SK-N-SH (cell line): ENCODE measurements at regions not wholly inside any gene's neighbourhood (a gene's known extent, or its start where the extent isn't known, plus 50 kb on each side); places are given as distances from the start of the nearest gene placed in this dataset.

Experiments
- CTCF ChIA-PET: fragments of 300-600, 350-600 bp; formaldehyde crosslinking; extraction: SDS; loops from one replicate; lab custom pipeline; 2021; lab: Yijun Ruan, JAX
- POLR2A ChIA-PET: fragments of 350-600 bp; sonication (Branson Sonifier 250); formaldehyde crosslinking; extraction: SDS; loops from one replicate; lab custom pipeline; 2020; ENCODE audit warnings: antibody characterized with exemption, inconsistent platforms; lab: Yijun Ruan, JAX
- DNase-seq: peaks from one replicate; pipeline ENCODE4 v3.0.0; 2012
- H2AFZ ChIP-seq: fragments of 200-600 bp; sonication (generic); 2 replicates; pipeline ENCODE4 v1.8.1; 2016; ENCODE audit warnings: antibody characterized with exemption, mild to moderate bottlenecking, low read depth
- H3F3A ChIP-seq: fragments of 200-600 bp; sonication (generic); replicated peaks from 2 replicates; pipeline ENCODE3; 2016; ENCODE audit warnings: antibody characterized with exemption, mild to moderate bottlenecking; ENCODE audit not compliant: insufficient read depth
- H3K27ac ChIP-seq, 2 experiments: fragments of 200-500 bp in 1 of 2; fragments of 200-600 bp in 1 of 2; sonication (Bioruptor generic) in 1 of 2; sonication (generic), shearing (Covaris generic) in 1 of 2; 2 replicates each; pipeline versions ENCODE4 v1.5.1 to v1.6.1; 2014 to 2016; ENCODE audit warnings: low read depth in 2 of 2, inconsistent platforms in 1 of 2, low read length in 1 of 2, mild to moderate bottlenecking in 1 of 2, mixed read lengths in 1 of 2
- H3K27me3 ChIP-seq: fragments of 200-600 bp; sonication (generic), shearing (Covaris generic); 2 replicates; pipeline ENCODE4 v1.6.1; 2016; ENCODE audit warnings: mixed run types; ENCODE audit not compliant: insufficient read depth
- H3K36me3 ChIP-seq, 2 experiments: fragments of 200-500 bp in 1 of 2; fragments of 200-600 bp in 1 of 2; sonication (Bioruptor generic) in 1 of 2; sonication (generic) in 1 of 2; replicated peaks in 1 of 2; 2 replicates each; pipeline versions ENCODE3 to v1.5.1; 2014 to 2016; ENCODE audit warnings: low read length in 1 of 2, mild to moderate bottlenecking in 1 of 2; ENCODE audit not compliant: insufficient read depth in 2 of 2, control insufficient read depth in 1 of 2
- H3K4me1 ChIP-seq, 2 experiments: fragments of 200-500 bp in 1 of 2; fragments of 200-600 bp in 1 of 2; sonication (Bioruptor generic) in 1 of 2; sonication (generic), shearing (Covaris generic) in 1 of 2; 2 replicates each; pipeline versions ENCODE4 v1.5.1 to v1.6.1; 2014 to 2016; ENCODE audit warnings: low read depth in 1 of 2, low read length in 1 of 2, mixed run types in 1 of 2; ENCODE audit not compliant: insufficient read depth in 2 of 2, control insufficient read depth in 1 of 2
- H3K4me2 ChIP-seq: fragments of 200-600 bp; sonication (generic), shearing (Covaris generic); 2 replicates; pipeline ENCODE4 v1.6.1; 2017; ENCODE audit warnings: mixed run types
- H3K4me3 ChIP-seq, 2 experiments: fragments of 200-500 bp in 1 of 2; fragments of 200-600 bp in 1 of 2; sonication (Bioruptor generic) in 1 of 2; sonication (generic), shearing (Covaris generic) in 1 of 2; 2 replicates each; pipeline versions ENCODE4 v1.5.1 to v1.8.1; 2014 to 2016; ENCODE audit warnings: low read depth in 2 of 2, inconsistent platforms in 1 of 2, low read length in 1 of 2, mild to moderate bottlenecking in 1 of 2, mixed read lengths in 1 of 2, moderate library complexity in 1 of 2
- H3K79me2 ChIP-seq: fragments of 200-600 bp; sonication (generic); 2 replicates; pipeline ENCODE4 v1.8.1; 2017; ENCODE audit warnings: mild to moderate bottlenecking; ENCODE audit not compliant: insufficient read depth
- H3K9ac ChIP-seq: fragments of 200-600 bp; sonication (generic); 2 replicates; pipeline ENCODE4 v1.6.1; 2017; ENCODE audit warnings: mixed run types
- H3K9me2 ChIP-seq: fragments of 200-600 bp; sonication (generic); 2 replicates; pipeline ENCODE4 v1.6.1; 2017; ENCODE audit warnings: mixed run types
- H3K9me3 ChIP-seq: fragments of 200-600 bp; sonication (generic); 2 replicates; pipeline ENCODE4 v1.6.1; 2017; ENCODE audit warnings: mixed run types, mild to moderate bottlenecking, moderate library complexity
- H4K20me1 ChIP-seq: fragments of 200-600 bp; sonication (generic); 2 replicates; pipeline ENCODE4 v1.6.1; 2017; ENCODE audit warnings: mild to moderate bottlenecking, mixed run types; ENCODE audit not compliant: insufficient read depth
- EP300 ChIP-seq, 2 experiments: IDR thresholded peaks; 2 replicates each; pipeline versions ENCODE4 v1.4.0 to v1.6.1; 2012; ENCODE audit warnings: borderline replicate concordance in 1 of 2, low read depth in 1 of 2, low read length in 1 of 2
- EZH2phosphoT487 ChIP-seq: fragments of 200-600 bp; sonication (generic); IDR thresholded peaks from 2 replicates; pipeline ENCODE4 v1.6.1; 2017; ENCODE audit warnings: low read depth, mixed run types, mild to moderate bottlenecking, antibody characterized with exemption, moderate library complexity, borderline replicate concordance
- FOXJ3 ChIP-seq: sonication (generic); formaldehyde crosslinking; IDR thresholded peaks from 2 replicates; pipeline ENCODE4 v1.5.1; 2020; ENCODE audit warnings: mild to moderate bottlenecking, missing genetic modification reagents
- GABPA ChIP-seq: IDR thresholded peaks from 2 replicates; pipeline ENCODE4 v1.4.0; 2012; ENCODE audit warnings: low read depth, mild to moderate bottlenecking
- MXI1 ChIP-seq: IDR thresholded peaks from 2 replicates; pipeline ENCODE4 v1.6.1; 2012; ENCODE audit warnings: mild to moderate bottlenecking, low read depth, low read length, improper control_type of control experiment
- RAD21 ChIP-seq: IDR thresholded peaks from 2 replicates; pipeline ENCODE4 v1.6.1; 2012; ENCODE audit warnings: mild to moderate bottlenecking, low read length
- RCOR1 ChIP-seq: fragments of 150-350 bp; IDR thresholded peaks from 2 replicates; pipeline ENCODE4 v1.6.1; 2017; ENCODE audit warnings: antibody characterized with exemption, low read length
- TAF1 ChIP-seq: IDR thresholded peaks from 2 replicates; pipeline ENCODE4 v1.6.1; 2012; ENCODE audit warnings: low read depth, mild to moderate bottlenecking, low read length, moderate library complexity, borderline replicate concordance
- WGBS: methylation state at CpG from one replicate; pipeline ENCODE4 v1.1.6; 2017; ENCODE audit warnings: low lambda C conversion rate; 5-methylcytosine and 5-hydroxymethylcytosine counted together
- TF ChIP-seq, protein P1 (sequence below): IDR thresholded peaks from 2 replicates; pipeline ENCODE4; 2012
- TF ChIP-seq, protein P2 (sequence below): IDR thresholded peaks from 2 replicates; pipeline ENCODE4 v1.6.1; 2012; ENCODE audit warnings: mild to moderate bottlenecking, low read depth, low read length, moderate library complexity
- TF ChIP-seq, protein P3 (sequence below): IDR thresholded peaks from 2 replicates; pipeline ENCODE4 v1.4.0; 2012; ENCODE audit warnings: low read depth, borderline replicate concordance
- TF ChIP-seq, protein P4 (sequence below): fragments of 150-350 bp; IDR thresholded peaks from 2 replicates; pipeline ENCODE4 v1.6.1; 2017; ENCODE audit warnings: antibody characterized with exemption, low read length, low read depth, borderline replicate concordance

DNA sequence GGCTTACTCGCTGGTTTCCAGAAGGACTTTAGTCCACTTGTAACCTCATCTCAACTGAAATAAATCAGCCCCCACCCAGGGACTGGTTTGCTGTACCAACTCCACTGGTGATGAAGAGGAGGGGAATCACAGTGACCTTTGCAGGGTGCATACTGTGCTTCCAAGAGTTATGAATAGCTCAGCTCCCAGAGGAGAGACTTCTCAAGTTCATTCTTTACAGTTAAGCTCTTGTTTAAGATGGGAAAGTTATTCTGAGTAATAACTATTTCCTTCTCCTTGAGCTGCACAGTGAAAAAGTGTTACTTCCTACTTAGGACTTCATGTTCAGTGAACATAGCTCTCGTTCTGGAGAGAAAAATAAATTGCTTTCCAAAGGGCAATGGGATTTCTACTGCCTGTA, 166.5 kb upstream of the ECI2 start:
- H3K27ac ChIP-seq: no peak overlapping the region
- no peak overlapping the region for H3K9ac ChIP-seq
- no peaks in the 10 kb centered on the region for H3K4me1 ChIP-seq
- H3K27me3 ChIP-seq: no peaks in the 10 kb centered on the region; the same call in 1 of the 2 replicates
- CTCF ChIA-PET: no interaction called here
- no peaks in the 10 kb centered on the region for H3K79me2 ChIP-seq
- H3K36me3 ChIP-seq: no peaks in the 10 kb centered on the region
- H2AFZ ChIP-seq: no peak overlapping the region
- no peaks in the 10 kb centered on the region for H3F3A ChIP-seq
- no peak overlapping the region for H3K4me2 ChIP-seq
- H3K4me3 ChIP-seq: no peak overlapping the region
- no peak for DNase-seq
- TF ChIP-seq EZH2phosphoT487 (no peak), TAF1 (no peak), MXI1 (no peak), GABPA (no peak), RCOR1 (no peak), FOXJ3 (CRISPR knock-in tag) (no peak), RAD21 (no peak), EP300 (IDR thresholded peaks at IDR 0.05; ENCODE audit: borderline replicate concordance in 1 of 2, low read depth in 1 of 2, low read length in 1 of 2) (no peak)
- TF ChIP-seq, protein P1, sequence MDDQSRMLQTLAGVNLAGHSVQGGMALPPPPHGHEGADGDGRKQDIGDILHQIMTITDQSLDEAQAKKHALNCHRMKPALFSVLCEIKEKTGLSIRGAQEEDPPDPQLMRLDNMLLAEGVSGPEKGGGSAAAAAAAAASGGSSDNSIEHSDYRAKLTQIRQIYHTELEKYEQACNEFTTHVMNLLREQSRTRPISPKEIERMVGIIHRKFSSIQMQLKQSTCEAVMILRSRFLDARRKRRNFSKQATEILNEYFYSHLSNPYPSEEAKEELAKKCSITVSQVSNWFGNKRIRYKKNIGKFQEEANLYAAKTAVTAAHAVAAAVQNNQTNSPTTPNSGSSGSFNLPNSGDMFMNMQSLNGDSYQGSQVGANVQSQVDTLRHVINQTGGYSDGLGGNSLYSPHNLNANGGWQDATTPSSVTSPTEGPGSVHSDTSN: no peak
- TF ChIP-seq, protein P2, sequence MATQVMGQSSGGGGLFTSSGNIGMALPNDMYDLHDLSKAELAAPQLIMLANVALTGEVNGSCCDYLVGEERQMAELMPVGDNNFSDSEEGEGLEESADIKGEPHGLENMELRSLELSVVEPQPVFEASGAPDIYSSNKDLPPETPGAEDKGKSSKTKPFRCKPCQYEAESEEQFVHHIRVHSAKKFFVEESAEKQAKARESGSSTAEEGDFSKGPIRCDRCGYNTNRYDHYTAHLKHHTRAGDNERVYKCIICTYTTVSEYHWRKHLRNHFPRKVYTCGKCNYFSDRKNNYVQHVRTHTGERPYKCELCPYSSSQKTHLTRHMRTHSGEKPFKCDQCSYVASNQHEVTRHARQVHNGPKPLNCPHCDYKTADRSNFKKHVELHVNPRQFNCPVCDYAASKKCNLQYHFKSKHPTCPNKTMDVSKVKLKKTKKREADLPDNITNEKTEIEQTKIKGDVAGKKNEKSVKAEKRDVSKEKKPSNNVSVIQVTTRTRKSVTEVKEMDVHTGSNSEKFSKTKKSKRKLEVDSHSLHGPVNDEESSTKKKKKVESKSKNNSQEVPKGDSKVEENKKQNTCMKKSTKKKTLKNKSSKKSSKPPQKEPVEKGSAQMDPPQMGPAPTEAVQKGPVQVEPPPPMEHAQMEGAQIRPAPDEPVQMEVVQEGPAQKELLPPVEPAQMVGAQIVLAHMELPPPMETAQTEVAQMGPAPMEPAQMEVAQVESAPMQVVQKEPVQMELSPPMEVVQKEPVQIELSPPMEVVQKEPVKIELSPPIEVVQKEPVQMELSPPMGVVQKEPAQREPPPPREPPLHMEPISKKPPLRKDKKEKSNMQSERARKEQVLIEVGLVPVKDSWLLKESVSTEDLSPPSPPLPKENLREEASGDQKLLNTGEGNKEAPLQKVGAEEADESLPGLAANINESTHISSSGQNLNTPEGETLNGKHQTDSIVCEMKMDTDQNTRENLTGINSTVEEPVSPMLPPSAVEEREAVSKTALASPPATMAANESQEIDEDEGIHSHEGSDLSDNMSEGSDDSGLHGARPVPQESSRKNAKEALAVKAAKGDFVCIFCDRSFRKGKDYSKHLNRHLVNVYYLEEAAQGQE: no peak
- TF ChIP-seq, protein P3, sequence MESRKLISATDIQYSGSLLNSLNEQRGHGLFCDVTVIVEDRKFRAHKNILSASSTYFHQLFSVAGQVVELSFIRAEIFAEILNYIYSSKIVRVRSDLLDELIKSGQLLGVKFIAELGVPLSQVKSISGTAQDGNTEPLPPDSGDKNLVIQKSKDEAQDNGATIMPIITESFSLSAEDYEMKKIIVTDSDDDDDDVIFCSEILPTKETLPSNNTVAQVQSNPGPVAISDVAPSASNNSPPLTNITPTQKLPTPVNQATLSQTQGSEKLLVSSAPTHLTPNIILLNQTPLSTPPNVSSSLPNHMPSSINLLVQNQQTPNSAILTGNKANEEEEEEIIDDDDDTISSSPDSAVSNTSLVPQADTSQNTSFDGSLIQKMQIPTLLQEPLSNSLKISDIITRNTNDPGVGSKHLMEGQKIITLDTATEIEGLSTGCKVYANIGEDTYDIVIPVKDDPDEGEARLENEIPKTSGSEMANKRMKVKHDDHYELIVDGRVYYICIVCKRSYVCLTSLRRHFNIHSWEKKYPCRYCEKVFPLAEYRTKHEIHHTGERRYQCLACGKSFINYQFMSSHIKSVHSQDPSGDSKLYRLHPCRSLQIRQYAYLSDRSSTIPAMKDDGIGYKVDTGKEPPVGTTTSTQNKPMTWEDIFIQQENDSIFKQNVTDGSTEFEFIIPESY: no peak
- TF ChIP-seq, protein P4, sequence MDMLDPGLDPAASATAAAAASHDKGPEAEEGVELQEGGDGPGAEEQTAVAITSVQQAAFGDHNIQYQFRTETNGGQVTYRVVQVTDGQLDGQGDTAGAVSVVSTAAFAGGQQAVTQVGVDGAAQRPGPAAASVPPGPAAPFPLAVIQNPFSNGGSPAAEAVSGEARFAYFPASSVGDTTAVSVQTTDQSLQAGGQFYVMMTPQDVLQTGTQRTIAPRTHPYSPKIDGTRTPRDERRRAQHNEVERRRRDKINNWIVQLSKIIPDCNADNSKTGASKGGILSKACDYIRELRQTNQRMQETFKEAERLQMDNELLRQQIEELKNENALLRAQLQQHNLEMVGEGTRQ: no peak
- H4K20me1 ChIP-seq: no peaks in the 10 kb centered on the region
- POLR2A ChIA-PET: no interaction called here
- WGBS: 20% methylated on average over 2 of the region's 2 CpGs
- H3K9me2 ChIP-seq: no peaks in the 10 kb centered on the region
- H3K9me3 ChIP-seq: no peaks in the 10 kb centered on the region
